H1 (cell line): ENCODE measurements at regions not wholly inside any gene's neighbourhood (a gene's known extent, or its start where the extent isn't known, plus 50 kb on each side); places are given as distances from the start of the nearest gene placed in this dataset.

Experiments used
- CTCF ChIP-seq, 3 experiments: IDR thresholded peaks; 1 replicate in 2 of 3; 2 replicates in 1 of 3; pipeline versions ENCODE4 v1.5.1 to v1.6.1; 2011; ENCODE audit warnings: low read length in 3 of 3, mild to moderate bottlenecking in 3 of 3, inconsistent platforms in 2 of 3, low read depth in 1 of 3, moderate library complexity in 1 of 3; ENCODE audit not compliant: insufficient read depth in 1 of 3; ENCODE audit errors: control extremely low read depth in 1 of 3
- FOSL1 ChIP-seq: IDR thresholded peaks from 2 replicates; pipeline ENCODE4 v1.6.1; 2011; ENCODE audit warnings: mild to moderate bottlenecking, low read depth, low read length, moderate library complexity; ENCODE audit not compliant: insufficient read depth

GRCh38 chrY:15355321-15355720 lies 831.0 kb downstream of the NLGN4Y start:
- TF ChIP-seq FOSL1 (no peak), CTCF (IDR thresholded peaks at IDR 0.05; ENCODE audit: control extremely low read depth in 1 of 3, insufficient read depth in 1 of 3, low read depth in 1 of 3, low read length in 3 of 3) (no peak)
